A172 (cell line): ENCODE measurements at regions not wholly inside any gene's neighbourhood (a gene's known extent, or its start where the extent isn't known, plus 50 kb on each side); places are given as distances from the start of the nearest gene placed in this dataset.
"Not testable (repeated sequence)": the region's sequence is repeated elsewhere in the genome, so short reads cannot be mapped to it uniquely, and the experiment has no call there.

Experiments used
- DNase-seq: peaks from one replicate; pipeline ENCODE4 v3.0.0-alpha.2; 2015; ENCODE audit warnings: low spot score

DNA sequence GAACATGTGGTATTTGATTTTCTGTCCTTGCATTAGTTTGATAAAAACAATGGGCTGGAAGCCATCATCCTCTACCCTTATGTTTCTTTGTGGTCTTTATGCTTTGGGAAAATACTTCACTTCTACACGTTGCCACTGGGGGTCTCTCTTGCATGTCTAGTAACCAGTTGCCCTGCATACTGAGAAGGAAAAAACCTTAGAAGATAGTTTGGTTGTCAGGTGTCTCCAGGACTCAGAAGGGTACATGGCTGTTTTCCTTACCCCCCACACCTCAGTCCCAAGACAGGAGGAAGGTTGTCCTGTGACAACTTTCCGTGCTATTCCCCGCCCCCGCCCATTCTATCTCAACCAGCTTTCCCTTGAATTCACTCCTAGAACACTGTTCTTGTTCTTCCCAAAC is 62.1 kb upstream of the LANCL3 start:
- peak; percentile 6 for DNase-seq

DNA sequence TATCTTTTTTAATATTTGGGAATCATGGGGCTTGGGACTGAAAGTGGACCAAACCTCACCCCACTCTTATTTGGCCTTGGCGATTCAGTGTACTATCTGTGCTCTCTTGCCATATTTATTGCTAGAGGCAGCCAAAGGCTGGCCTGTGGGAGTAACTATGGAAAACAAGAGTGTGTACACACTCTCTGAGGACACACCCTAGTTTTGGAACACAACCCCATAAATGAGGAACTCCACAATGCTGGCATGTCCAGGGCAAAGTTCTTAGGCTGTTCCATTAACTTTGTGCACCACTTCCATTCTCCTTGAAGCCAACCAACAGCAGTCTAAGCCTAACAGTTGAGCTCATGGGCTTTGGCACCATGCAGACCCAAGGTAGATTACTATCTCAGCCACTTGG is 54.9 kb upstream of the LANCL3 start:
- not testable (repeated sequence) for DNase-seq

DNA sequence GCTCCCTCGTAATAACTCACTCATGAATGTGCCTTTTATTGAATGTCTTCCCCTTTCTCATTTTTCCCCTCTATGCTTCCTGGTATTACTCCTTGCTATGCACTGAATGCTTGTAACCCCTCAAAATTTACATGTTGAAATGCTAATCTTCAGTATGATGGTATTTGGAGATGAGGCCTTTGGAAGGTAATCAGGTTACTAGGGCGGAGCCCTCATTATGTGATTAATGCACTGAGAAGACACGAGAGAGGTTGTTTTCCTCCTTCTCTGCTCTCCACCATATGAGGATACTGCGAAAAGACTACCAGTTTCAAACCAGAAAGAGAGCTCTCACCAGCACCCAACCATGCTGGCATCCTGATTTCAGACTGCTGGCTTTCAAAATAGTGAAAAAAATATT is 52.2 kb upstream of the LANCL3 start:
- DNase-seq, result not testable (repeated sequence)

DNA sequence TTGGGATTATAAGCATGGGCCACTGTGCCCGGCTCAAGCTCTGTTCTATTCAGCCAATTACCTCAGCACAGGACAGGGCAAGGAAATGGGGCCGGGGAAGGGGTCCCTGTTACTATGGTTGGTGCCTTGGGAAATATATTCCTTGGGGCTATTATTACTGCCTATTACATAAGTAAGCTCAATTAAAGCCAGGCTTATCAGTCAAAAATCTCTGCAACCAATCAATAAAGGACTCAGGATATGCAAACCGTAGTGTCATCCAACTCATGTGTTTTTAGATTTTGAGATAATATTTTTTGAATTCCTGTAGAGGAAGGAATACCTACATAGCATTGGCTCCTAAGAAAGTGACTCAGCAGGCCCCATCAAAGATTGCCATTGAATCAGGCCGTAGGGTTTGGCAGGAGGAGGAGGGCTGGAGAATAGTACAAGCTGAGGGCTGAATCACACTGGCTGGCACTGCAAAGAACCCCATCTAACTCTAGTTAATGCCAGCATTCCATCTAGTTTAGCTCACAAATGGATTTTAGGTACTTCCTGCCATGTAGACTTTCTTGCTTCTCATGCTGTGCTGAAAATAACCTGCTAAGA is 50.5 kb upstream of the LANCL3 start:
- DNase-seq, result peak; percentile 84
